ENCODE measurements at regions not wholly inside any gene's neighbourhood (a gene's known extent, or its start where the extent isn't known, plus 50 kb on each side); places are given as distances from the start of the nearest gene placed in this dataset.

DNA sequence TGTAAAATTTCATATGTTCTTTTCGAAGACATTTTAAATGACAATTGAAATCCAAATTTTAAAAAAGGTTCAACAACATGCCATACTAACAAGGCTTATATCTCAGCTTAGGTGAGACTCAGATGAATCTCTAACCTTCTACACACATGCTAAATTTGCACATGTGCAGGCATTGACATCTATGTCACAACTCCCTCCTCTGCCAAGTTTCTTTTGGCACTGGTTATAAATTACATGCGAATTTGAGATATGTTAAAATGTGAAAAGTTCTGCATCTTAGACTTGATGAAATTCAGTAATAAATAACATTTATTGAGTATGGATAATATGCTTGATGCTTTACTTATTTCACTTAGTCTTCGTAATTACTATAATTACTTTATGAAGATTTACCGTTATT lies 234.3 kb downstream of the TLE4 start:
- no peak overlapping the region for H3K27ac ChIP-seq (ENCODE audit: low read length)
- H3K9me2 ChIP-seq (replicated peaks; ENCODE audit: insufficient read depth, low read length) = no peaks in the 10 kb centered on the region
- H3K4me1 ChIP-seq (ENCODE audit: low read length) = no peaks in the 10 kb centered on the region
- no peaks in the 10 kb centered on the region for H3K79me2 ChIP-seq (ENCODE audit: low read length)
- H3K9me3 ChIP-seq (ENCODE audit: low read length) = no peaks in the 10 kb centered on the region
- H3K9ac ChIP-seq (ENCODE audit: low read length) = no peak overlapping the region
- H3K4me2 ChIP-seq (ENCODE audit: low read depth, low read length, poor library complexity, severe bottlenecking) = no peak overlapping the region
- no peaks in the 10 kb centered on the region for H3K27me3 ChIP-seq (ENCODE audit: low read length)
- no peaks in the 10 kb centered on the region for H3K36me3 ChIP-seq (ENCODE audit: insufficient read depth, low read length)
- DNase-seq = no peak
- H4K20me1 ChIP-seq (ENCODE audit: insufficient read depth, low read depth, low read length) = no peaks in the 10 kb centered on the region
- no peak overlapping the region for H2AFZ ChIP-seq (ENCODE audit: low read length)
- H3K4me3 ChIP-seq (ENCODE audit: low read length) = no peak overlapping the region

DNA sequence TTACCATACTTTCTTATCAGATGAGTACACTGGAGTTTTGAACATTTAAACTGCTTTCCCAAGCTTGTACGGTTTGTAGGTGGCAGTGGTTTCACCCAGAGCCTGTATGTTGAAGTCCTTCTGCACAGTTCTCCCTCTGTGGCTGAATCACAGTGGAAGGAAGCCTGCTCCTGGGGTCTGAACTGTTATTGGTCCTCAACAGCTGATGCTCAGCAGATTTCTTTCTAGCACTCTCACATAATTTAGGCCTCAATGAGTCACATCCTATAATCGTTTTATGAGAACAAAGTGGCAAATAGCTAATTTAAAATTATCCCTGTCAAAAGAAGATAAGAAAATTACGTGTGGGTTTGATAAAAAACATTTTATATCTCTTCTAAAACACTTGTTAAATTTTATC lies 229.7 kb downstream of the TLE4 start:
- H2AFZ ChIP-seq (ENCODE audit: low read length) = no peak overlapping the region
- H3K4me1 ChIP-seq (ENCODE audit: low read length) = no peaks in the 10 kb centered on the region
- H3K4me2 ChIP-seq (ENCODE audit: low read depth, low read length, poor library complexity, severe bottlenecking) = no peak overlapping the region
- H3K9me2 ChIP-seq (replicated peaks; ENCODE audit: insufficient read depth, low read length) = no peaks in the 10 kb centered on the region
- H3K27ac ChIP-seq (ENCODE audit: low read length) = no peak overlapping the region
- H3K27me3 ChIP-seq (ENCODE audit: low read length) = no peaks in the 10 kb centered on the region
- no peak for DNase-seq
- no peaks in the 10 kb centered on the region for H3K9me3 ChIP-seq (ENCODE audit: low read length)
- H3K36me3 ChIP-seq (ENCODE audit: insufficient read depth, low read length) = no peaks in the 10 kb centered on the region
- H3K4me3 ChIP-seq (ENCODE audit: low read length) = no peak overlapping the region
- H3K9ac ChIP-seq (ENCODE audit: low read length) = no peak overlapping the region
- H3K79me2 ChIP-seq (ENCODE audit: low read length) = no peaks in the 10 kb centered on the region
- no peaks in the 10 kb centered on the region for H4K20me1 ChIP-seq (ENCODE audit: insufficient read depth, low read depth, low read length)

DNA sequence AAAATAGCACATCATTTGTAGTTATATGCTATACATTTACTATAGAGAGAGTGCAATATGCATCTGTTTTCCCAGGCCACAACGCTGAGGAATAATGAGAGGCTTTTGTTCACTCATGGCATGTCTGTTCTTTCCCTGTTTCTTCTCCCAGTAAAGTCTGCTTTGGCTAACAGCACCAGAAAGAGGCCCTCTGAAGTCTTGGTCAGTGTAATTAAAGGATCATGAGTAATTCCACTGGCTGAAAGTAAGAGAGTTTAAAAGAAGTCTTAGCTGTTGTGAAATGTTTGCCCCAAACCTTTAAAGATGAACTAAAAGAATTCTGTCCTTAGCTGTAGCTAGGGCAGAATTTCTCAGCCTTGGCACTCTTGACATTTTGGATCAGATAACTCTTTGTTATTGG lies 228.8 kb downstream of the TLE4 start:
- H3K79me2 ChIP-seq (ENCODE audit: low read length) = no peaks in the 10 kb centered on the region
- H3K27me3 ChIP-seq (ENCODE audit: low read length) = no peaks in the 10 kb centered on the region
- DNase-seq = no peak
- no peaks in the 10 kb centered on the region for H3K36me3 ChIP-seq (ENCODE audit: insufficient read depth, low read length)
- H3K4me2 ChIP-seq (ENCODE audit: low read depth, low read length, poor library complexity, severe bottlenecking) = no peak overlapping the region
- H3K4me1 ChIP-seq (ENCODE audit: low read length) = no peaks in the 10 kb centered on the region
- no peak overlapping the region for H3K9ac ChIP-seq (ENCODE audit: low read length)
- H3K27ac ChIP-seq (ENCODE audit: low read length) = no peak overlapping the region
- H3K9me2 ChIP-seq (replicated peaks; ENCODE audit: insufficient read depth, low read length) = no peaks in the 10 kb centered on the region
- no peaks in the 10 kb centered on the region for H3K9me3 ChIP-seq (ENCODE audit: low read length)
- H4K20me1 ChIP-seq (ENCODE audit: insufficient read depth, low read depth, low read length) = no peaks in the 10 kb centered on the region
- H2AFZ ChIP-seq (ENCODE audit: low read length) = no peak overlapping the region
- no peak overlapping the region for H3K4me3 ChIP-seq (ENCODE audit: low read length)

DNA sequence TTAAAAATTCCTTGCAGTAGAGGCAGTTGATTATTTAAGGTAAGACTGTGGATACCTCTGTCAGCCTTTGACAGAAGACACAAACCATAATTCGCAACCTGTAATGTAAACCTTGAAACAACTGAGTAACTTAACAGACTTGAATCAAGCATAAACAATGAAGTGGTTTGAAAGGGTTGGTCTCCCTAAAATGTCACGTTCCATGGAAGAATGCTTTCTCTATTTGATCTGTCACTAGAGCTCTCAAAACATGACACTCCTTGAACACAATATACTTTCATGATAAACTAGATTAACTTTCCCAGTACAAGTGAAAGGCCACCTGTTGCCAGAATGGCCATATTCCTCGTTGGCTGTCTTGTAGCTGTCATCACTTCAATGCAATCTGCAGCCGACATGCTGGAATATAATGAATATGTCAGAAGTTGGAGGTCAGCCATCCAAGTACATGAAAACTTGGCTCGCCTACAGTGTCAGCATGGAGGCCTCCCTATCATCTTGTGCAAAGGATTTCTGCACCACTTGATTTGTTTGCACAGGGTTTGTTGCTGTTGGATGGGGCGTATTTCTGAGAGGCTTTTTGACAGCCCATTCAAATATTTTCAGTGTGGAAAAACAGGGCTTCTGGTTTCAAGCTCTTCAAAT lies 228.0 kb downstream of the TLE4 start:
- H3K9me3 ChIP-seq (ENCODE audit: low read length) = no peaks in the 10 kb centered on the region
- no peak overlapping the region for H3K4me2 ChIP-seq (ENCODE audit: low read depth, low read length, poor library complexity, severe bottlenecking)
- H3K27ac ChIP-seq (ENCODE audit: low read length) = no peak overlapping the region
- H2AFZ ChIP-seq (ENCODE audit: low read length) = no peak overlapping the region
- no peaks in the 10 kb centered on the region for H3K36me3 ChIP-seq (ENCODE audit: insufficient read depth, low read length)
- DNase-seq = no peak
- no peaks in the 10 kb centered on the region for H3K79me2 ChIP-seq (ENCODE audit: low read length)
- H3K4me1 ChIP-seq (ENCODE audit: low read length) = no peaks in the 10 kb centered on the region
- H3K9ac ChIP-seq (ENCODE audit: low read length) = no peak overlapping the region
- H3K9me2 ChIP-seq (replicated peaks; ENCODE audit: insufficient read depth, low read length) = no peaks in the 10 kb centered on the region
- H3K27me3 ChIP-seq (ENCODE audit: low read length) = no peaks in the 10 kb centered on the region
- H4K20me1 ChIP-seq (ENCODE audit: insufficient read depth, low read depth, low read length) = no peaks in the 10 kb centered on the region
- H3K4me3 ChIP-seq (ENCODE audit: low read length) = no peak overlapping the region

DNA sequence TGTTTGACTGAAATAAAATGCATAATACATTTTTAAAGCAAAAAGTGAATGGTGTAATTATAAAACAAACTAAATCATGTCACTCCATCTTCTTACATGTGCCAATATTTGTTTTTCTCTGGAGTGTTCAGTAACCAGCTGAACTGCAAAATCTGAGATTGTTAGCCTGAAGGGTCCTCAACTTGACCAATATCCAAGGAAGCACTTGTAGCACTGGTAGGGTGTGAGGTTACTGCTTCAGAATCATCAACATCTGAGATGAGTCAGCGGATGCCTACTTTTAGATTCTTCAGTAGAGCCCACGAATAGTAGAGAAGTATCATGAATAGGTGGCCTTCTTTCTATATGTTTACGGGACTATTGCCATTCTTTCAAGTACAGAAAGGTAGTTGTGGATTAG lies 226.7 kb downstream of the TLE4 start:
- Histone ChIP-seq H3K27me3 (ENCODE audit: low read length) (no peaks in the 10 kb centered on the region), H3K9me2 (replicated peaks; ENCODE audit: insufficient read depth, low read length) (no peaks in the 10 kb centered on the region), H3K9me3 (ENCODE audit: low read length) (no peaks in the 10 kb centered on the region), H3K4me2 (ENCODE audit: low read depth, low read length, poor library complexity, severe bottlenecking) (no peak overlapping the region), H3K4me3 (ENCODE audit: low read length) (no peak overlapping the region), H2AFZ (ENCODE audit: low read length) (no peak overlapping the region), H3K4me1 (ENCODE audit: low read length) (no peaks in the 10 kb centered on the region), H4K20me1 (ENCODE audit: insufficient read depth, low read depth, low read length) (no peaks in the 10 kb centered on the region), H3K9ac (ENCODE audit: low read length) (no peak overlapping the region), H3K36me3 (ENCODE audit: insufficient read depth, low read length) (no peaks in the 10 kb centered on the region), H3K79me2 (ENCODE audit: low read length) (no peaks in the 10 kb centered on the region), H3K27ac (ENCODE audit: low read length) (no peak overlapping the region)
- DNase-seq = no peak

DNA sequence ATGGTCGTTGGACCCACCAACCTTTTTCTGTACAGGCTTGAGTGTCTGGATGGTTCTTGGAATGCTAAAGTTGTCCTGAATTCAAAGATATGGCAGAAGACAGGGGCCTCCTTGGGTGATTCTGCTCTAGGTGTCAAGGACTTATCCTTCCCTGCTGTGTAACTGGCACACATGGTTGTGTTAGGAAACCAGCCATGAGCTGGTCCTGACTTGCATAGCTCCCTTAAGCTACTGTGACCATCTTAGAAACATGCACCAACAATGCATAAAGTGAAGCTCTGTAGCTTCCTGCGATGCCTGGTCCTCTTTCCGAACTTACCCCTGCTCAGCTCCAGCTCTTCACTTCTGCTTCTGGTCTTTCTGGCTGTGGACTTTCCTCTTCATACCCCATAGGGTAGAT lies 224.6 kb downstream of the TLE4 start:
- H3K79me2 ChIP-seq (ENCODE audit: low read length) = no peaks in the 10 kb centered on the region
- H3K9ac ChIP-seq (ENCODE audit: low read length) = no peak overlapping the region
- no peaks in the 10 kb centered on the region for H4K20me1 ChIP-seq (ENCODE audit: insufficient read depth, low read depth, low read length)
- no peak overlapping the region for H3K4me2 ChIP-seq (ENCODE audit: low read depth, low read length, poor library complexity, severe bottlenecking)
- H3K4me3 ChIP-seq (ENCODE audit: low read length) = no peak overlapping the region
- no peaks in the 10 kb centered on the region for H3K27me3 ChIP-seq (ENCODE audit: low read length)
- no peaks in the 10 kb centered on the region for H3K4me1 ChIP-seq (ENCODE audit: low read length)
- H3K36me3 ChIP-seq (ENCODE audit: insufficient read depth, low read length) = no peaks in the 10 kb centered on the region
- H3K27ac ChIP-seq (ENCODE audit: low read length) = no peak overlapping the region
- no peak for DNase-seq
- H3K9me3 ChIP-seq (ENCODE audit: low read length) = no peaks in the 10 kb centered on the region
- H2AFZ ChIP-seq (ENCODE audit: low read length) = no peak overlapping the region
- no peaks in the 10 kb centered on the region for H3K9me2 ChIP-seq (replicated peaks; ENCODE audit: insufficient read depth, low read length)

DNA sequence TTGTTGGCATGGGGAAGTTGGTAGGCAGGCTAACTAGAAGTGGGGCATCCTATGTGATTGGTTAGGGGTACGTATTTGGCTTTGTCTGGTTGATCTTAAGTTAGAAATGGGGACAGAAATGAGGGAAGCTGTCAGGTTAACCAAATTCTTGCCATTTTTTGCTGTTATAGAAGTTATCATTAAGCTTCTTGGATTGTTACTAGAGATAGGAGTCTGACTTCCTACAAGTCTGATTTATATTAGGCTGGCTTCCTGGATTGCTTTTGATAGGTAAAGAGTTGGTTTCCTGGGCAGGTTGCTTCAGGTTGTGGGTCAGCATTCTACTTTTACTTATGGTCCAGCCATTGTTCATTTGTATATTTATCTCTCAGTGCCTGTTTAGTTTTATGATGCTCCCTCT lies 216.9 kb downstream of the TLE4 start:
- Histone ChIP-seq H3K27me3 (ENCODE audit: low read length) (no peaks in the 10 kb centered on the region), H3K79me2 (ENCODE audit: low read length) (no peaks in the 10 kb centered on the region), H3K36me3 (ENCODE audit: insufficient read depth, low read length) (no peaks in the 10 kb centered on the region), H3K4me1 (ENCODE audit: low read length) (no peaks in the 10 kb centered on the region), H3K4me3 (ENCODE audit: low read length) (no peak overlapping the region), H4K20me1 (ENCODE audit: insufficient read depth, low read depth, low read length) (no peaks in the 10 kb centered on the region), H3K9me2 (replicated peaks; ENCODE audit: insufficient read depth, low read length) (no peaks in the 10 kb centered on the region), H2AFZ (ENCODE audit: low read length) (no peak overlapping the region), H3K9me3 (ENCODE audit: low read length) (no peaks in the 10 kb centered on the region), H3K9ac (ENCODE audit: low read length) (no peak overlapping the region), H3K4me2 (ENCODE audit: low read depth, low read length, poor library complexity, severe bottlenecking) (no peak overlapping the region), H3K27ac (ENCODE audit: low read length) (no peak overlapping the region)
- DNase-seq = no peak

DNA sequence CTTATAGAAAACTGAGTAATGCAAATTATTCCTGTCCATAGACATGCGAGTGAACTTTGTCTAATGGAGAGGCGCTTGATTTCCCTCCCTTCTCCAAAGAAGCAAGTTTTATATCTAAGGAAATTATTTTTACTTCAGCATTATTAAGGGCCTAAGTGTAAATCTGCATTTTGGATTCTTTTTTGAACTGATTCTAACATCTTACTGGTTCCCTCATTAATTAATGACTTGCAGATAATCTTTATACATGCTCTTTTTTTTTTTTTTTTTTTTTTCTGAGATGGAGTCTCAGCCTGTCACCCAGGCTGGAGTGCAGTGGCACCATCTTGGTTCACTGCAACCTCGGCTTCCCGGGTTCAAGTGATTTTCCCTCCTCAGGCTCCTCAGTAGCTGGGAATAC lies 209.5 kb downstream of the TLE4 start:
- Histone ChIP-seq H3K4me2 (ENCODE audit: low read depth, low read length, poor library complexity, severe bottlenecking) (no peak overlapping the region), H3K27ac (ENCODE audit: low read length) (no peak overlapping the region), H3K79me2 (ENCODE audit: low read length) (no peaks in the 10 kb centered on the region), H3K9me2 (replicated peaks; ENCODE audit: insufficient read depth, low read length) (no peaks in the 10 kb centered on the region), H3K9ac (ENCODE audit: low read length) (no peak overlapping the region), H3K27me3 (ENCODE audit: low read length) (no peaks in the 10 kb centered on the region), H3K36me3 (ENCODE audit: insufficient read depth, low read length) (no peaks in the 10 kb centered on the region), H3K4me3 (ENCODE audit: low read length) (no peak overlapping the region), H3K4me1 (ENCODE audit: low read length) (no peaks in the 10 kb centered on the region), H2AFZ (ENCODE audit: low read length) (no peak overlapping the region), H4K20me1 (ENCODE audit: insufficient read depth, low read depth, low read length) (no peaks in the 10 kb centered on the region), H3K9me3 (ENCODE audit: low read length) (no peaks in the 10 kb centered on the region)
- no peak for DNase-seq

DNA sequence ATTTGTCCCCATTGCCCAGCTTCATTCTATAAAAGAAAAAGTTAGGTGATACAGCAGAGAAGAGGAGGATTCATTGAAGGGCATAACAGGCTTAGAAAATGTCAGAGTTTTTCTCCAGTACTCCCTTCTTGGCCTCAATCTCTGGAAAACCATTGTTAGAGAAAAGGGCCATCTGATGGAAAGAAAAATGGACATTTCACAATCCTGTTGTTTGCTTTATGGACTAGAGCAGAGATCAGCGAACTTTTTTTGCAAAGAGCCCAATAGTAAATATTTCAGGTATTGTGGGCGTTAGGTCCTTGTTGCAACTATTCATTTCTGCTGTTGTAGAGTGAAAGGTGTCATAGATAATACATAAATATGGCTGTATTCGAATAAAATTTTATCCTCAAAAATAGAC lies 208.8 kb downstream of the TLE4 start:
- Histone ChIP-seq H2AFZ (ENCODE audit: low read length) (no peak overlapping the region), H3K27ac (ENCODE audit: low read length) (no peak overlapping the region), H3K4me1 (ENCODE audit: low read length) (no peaks in the 10 kb centered on the region), H3K4me2 (ENCODE audit: low read depth, low read length, poor library complexity, severe bottlenecking) (no peak overlapping the region), H3K27me3 (ENCODE audit: low read length) (no peaks in the 10 kb centered on the region), H3K4me3 (ENCODE audit: low read length) (no peak overlapping the region), H3K9me3 (ENCODE audit: low read length) (no peaks in the 10 kb centered on the region), H3K79me2 (ENCODE audit: low read length) (no peaks in the 10 kb centered on the region), H3K9ac (ENCODE audit: low read length) (no peak overlapping the region), H4K20me1 (ENCODE audit: insufficient read depth, low read depth, low read length) (no peaks in the 10 kb centered on the region), H3K9me2 (replicated peaks; ENCODE audit: insufficient read depth, low read length) (no peaks in the 10 kb centered on the region), H3K36me3 (ENCODE audit: insufficient read depth, low read length) (no peaks in the 10 kb centered on the region)
- DNase-seq = no peak

Measured in Karpas-422 (cell line).